HEK293 (cell line): ENCODE measurements at regions not wholly inside any gene's neighbourhood (a gene's known extent, or its start where the extent isn't known, plus 50 kb on each side); places are given as distances from the start of the nearest gene placed in this dataset.

Experiments
- CTCF ChIA-PET: fragments of 350-600 bp; formaldehyde crosslinking; extraction: SDS; loops from one replicate; lab custom pipeline; 2021; ENCODE audit warnings: antibody characterized with exemption; lab: Yijun Ruan, JAX
- POLR2A ChIA-PET: fragments of 300-600 bp; formaldehyde crosslinking; extraction: SDS; loops from one replicate; lab custom pipeline; 2020; ENCODE audit warnings: antibody characterized with exemption, inconsistent platforms; lab: Yijun Ruan, JAX
- H3K27ac ChIP-seq: fragments of 200-500 bp; sonication (Bioruptor generic); 2 replicates; pipeline ENCODE4 v1.5.1; 2014; ENCODE audit warnings: low read depth, low read length, control low read depth, inconsistent platforms; ENCODE audit errors: extremely low read depth
- H3K36me3 ChIP-seq, 2 experiments: fragments of 200-500 bp in 1 of 2; sonication (Bioruptor generic) in 1 of 2; 1 replicate in 1 of 2; 2 replicates in 1 of 2; pipeline ENCODE4 v1.5.1; 2014 to 2017; ENCODE audit warnings: inconsistent platforms in 2 of 2, low read length in 2 of 2; ENCODE audit not compliant: control insufficient read depth in 2 of 2, insufficient read depth in 1 of 2
- H3K4me1 ChIP-seq: fragments of 200-500 bp; sonication (Bioruptor generic); 2 replicates; pipeline ENCODE4 v1.5.1; 2014; ENCODE audit warnings: mild to moderate bottlenecking, low read length, inconsistent platforms; ENCODE audit not compliant: control insufficient read depth, insufficient read depth
- H3K4me3 ChIP-seq: 2 replicates; pipeline ENCODE4 v1.5.1; 2011; ENCODE audit warnings: low read depth, mild to moderate bottlenecking, control low read depth, low read length, moderate library complexity
- H3K9me3 ChIP-seq: fragments of 200-500 bp; sonication (Bioruptor generic); 2 replicates; pipeline ENCODE4 v1.5.1; 2014; ENCODE audit warnings: low read depth, low read length, inconsistent platforms; ENCODE audit not compliant: control insufficient read depth, insufficient read depth
- BCL11B ChIP-seq: fragments of 450-650 bp; formaldehyde crosslinking; IDR thresholded peaks from 2 replicates; pipeline ENCODE4 v1.5.1; 2016; ENCODE audit warnings: low read depth, missing biosample characterization, missing genetic modification characterization
- HOXC10 ChIP-seq: sonication (generic); formaldehyde crosslinking; IDR thresholded peaks from 2 replicates; pipeline ENCODE4 v1.8.1; 2023; ENCODE audit warnings: mild to moderate bottlenecking, missing genetic modification reagents
- SETDB1 ChIP-seq: IDR thresholded peaks from one replicate; pipeline ENCODE4 v1.6.1; 2017; ENCODE audit warnings: mild to moderate bottlenecking, low read length, moderate library complexity, mixed read lengths; ENCODE audit not compliant: insufficient read length
- ZNF10 ChIP-seq: fragments of 450-650 bp; formaldehyde crosslinking; IDR thresholded peaks from 2 replicates; pipeline ENCODE4 v1.5.1; 2017; ENCODE audit warnings: missing biosample characterization, missing genetic modification characterization
- ZNF132 ChIP-seq: fragments of 450-650 bp; formaldehyde crosslinking; IDR thresholded peaks from 2 replicates; pipeline ENCODE4 v1.5.1; 2017; ENCODE audit warnings: missing biosample characterization, missing genetic modification characterization, borderline replicate concordance
- ZNF146 ChIP-seq: fragments of 450-650 bp; formaldehyde crosslinking; IDR thresholded peaks from 2 replicates; pipeline ENCODE4 v1.5.1; 2016; ENCODE audit warnings: missing biosample characterization, missing genetic modification characterization
- ZNF239 ChIP-seq: fragments of 450-650 bp; formaldehyde crosslinking; IDR thresholded peaks from 2 replicates; pipeline ENCODE4 v1.5.1; 2016; ENCODE audit warnings: missing biosample characterization, missing genetic modification characterization
- ZNF341 ChIP-seq: fragments of 450-650 bp; formaldehyde crosslinking; IDR thresholded peaks from 2 replicates; pipeline ENCODE4; 2016; ENCODE audit warnings: low read depth, missing biosample characterization, missing genetic modification characterization
- ZNF350 ChIP-seq: fragments of 450-650 bp; formaldehyde crosslinking; IDR thresholded peaks from 2 replicates; pipeline ENCODE4 v1.5.0; 2017; ENCODE audit warnings: missing biosample characterization, mild to moderate bottlenecking, missing genetic modification characterization
- ZNF37A ChIP-seq: fragments of 450-650 bp; IDR thresholded peaks from 2 replicates; pipeline ENCODE4 v1.5.1; 2018; ENCODE audit warnings: missing biosample characterization, missing genetic modification characterization
- ZNF560 ChIP-seq: fragments of 450-650 bp; formaldehyde crosslinking; IDR thresholded peaks from 2 replicates; pipeline ENCODE4 v1.5.1; 2017; ENCODE audit warnings: missing biosample characterization, missing genetic modification characterization, borderline replicate concordance
- ZNF624 ChIP-seq: fragments of 450-650 bp; formaldehyde crosslinking; IDR thresholded peaks from 2 replicates; pipeline ENCODE4 v1.5.1; 2017; ENCODE audit warnings: missing biosample characterization, missing genetic modification characterization
- ZNF670 ChIP-seq: fragments of 450-650 bp; formaldehyde crosslinking; IDR thresholded peaks from 2 replicates; pipeline ENCODE4 v1.5.1; 2016; ENCODE audit warnings: missing biosample characterization, missing genetic modification characterization, low read depth
- ZNF747 ChIP-seq: fragments of 450-650 bp; formaldehyde crosslinking; IDR thresholded peaks from 2 replicates; pipeline ENCODE4 v1.5.1; 2016; ENCODE audit warnings: missing biosample characterization, missing genetic modification characterization
- ZNF776 ChIP-seq: fragments of 450-650 bp; formaldehyde crosslinking; IDR thresholded peaks from 2 replicates; pipeline ENCODE4 v1.5.0; 2017; ENCODE audit warnings: missing biosample characterization, missing genetic modification characterization, borderline replicate concordance
- ZSCAN30 ChIP-seq: fragments of 450-650 bp; IDR thresholded peaks from 2 replicates; pipeline ENCODE4 v1.5.1; 2018; ENCODE audit warnings: missing biosample characterization, mild to moderate bottlenecking, missing genetic modification characterization, moderate library complexity
- TF ChIP-seq, protein P1 (sequence below): fragments of 450-650 bp; formaldehyde crosslinking; IDR thresholded peaks from 2 replicates; pipeline ENCODE4 v1.5.1; 2017; ENCODE audit warnings: missing biosample characterization, mild to moderate bottlenecking, missing genetic modification characterization, moderate library complexity
- TF ChIP-seq, protein P2 (sequence below): fragments of 450-650 bp; formaldehyde crosslinking; IDR thresholded peaks from 2 replicates; pipeline ENCODE4 v1.5.1; 2017; ENCODE audit warnings: missing biosample characterization, missing genetic modification characterization
- TF ChIP-seq, protein P3 (sequence below): fragments of 450-650 bp; formaldehyde crosslinking; IDR thresholded peaks from 2 replicates; pipeline ENCODE4 v1.5.1; 2016; ENCODE audit warnings: missing biosample characterization, missing genetic modification characterization, borderline replicate concordance

DNA sequence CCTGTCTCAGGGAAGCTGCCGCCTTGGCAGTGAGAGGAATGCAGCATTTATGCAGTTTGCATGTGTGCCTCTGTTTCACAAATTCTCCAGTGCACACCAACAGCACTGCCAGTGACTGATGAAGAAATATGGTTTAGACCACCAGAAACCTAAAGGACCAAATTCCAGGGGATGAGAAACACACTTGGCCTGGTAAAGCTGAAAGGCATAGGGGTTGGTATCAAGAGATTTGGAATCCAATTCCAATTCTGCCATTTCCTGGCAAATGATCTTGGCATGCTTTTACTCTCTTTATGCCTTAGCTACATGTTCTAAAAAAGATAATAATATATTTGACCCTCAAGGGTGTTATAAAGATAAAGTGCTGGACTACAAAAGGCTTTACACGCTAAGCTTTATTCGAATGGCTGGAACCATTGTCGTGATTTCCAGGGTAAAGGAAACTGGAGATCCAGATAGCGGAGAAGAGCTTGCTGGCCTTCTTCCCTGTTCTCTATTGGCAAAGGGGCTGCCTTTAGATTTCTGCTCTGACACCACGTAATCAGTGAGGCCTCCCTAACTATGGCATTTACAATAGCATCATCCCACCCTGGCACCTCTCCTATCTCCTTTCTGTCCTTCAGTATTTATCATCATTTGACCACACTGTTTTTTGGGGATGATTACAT is 359.8 kb upstream of the ASIC2 start:
- Histone ChIP-seq H3K36me3 (no peaks in the 10 kb centered on the region), H3K4me1 (no peaks in the 10 kb centered on the region), H3K27ac (no peak overlapping the region), H3K9me3 (no peaks in the 10 kb centered on the region), H3K4me3 (no peak overlapping the region)
- TF ChIP-seq BCL11B (tag by site-specific recombination) = no peak
- TF ChIP-seq ZSCAN30 (tag by site-specific recombination) = no peak
- no peak for TF ChIP-seq ZNF776
- TF ChIP-seq, protein P1, sequence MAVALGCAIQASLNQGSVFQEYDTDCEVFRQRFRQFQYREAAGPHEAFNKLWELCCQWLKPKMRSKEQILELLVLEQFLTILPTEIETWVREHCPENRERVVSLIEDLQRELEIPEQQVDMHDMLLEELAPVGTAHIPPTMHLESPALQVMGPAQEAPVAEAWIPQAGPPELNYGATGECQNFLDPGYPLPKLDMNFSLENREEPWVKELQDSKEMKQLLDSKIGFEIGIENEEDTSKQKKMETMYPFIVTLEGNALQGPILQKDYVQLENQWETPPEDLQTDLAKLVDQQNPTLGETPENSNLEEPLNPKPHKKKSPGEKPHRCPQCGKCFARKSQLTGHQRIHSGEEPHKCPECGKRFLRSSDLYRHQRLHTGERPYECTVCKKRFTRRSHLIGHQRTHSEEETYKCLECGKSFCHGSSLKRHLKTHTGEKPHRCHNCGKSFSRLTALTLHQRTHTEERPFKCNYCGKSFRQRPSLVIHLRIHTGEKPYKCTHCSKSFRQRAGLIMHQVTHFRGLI (tag by site-specific recombination) = no peak
- TF ChIP-seq ZNF747 (tag by site-specific recombination) = no peak
- POLR2A ChIA-PET = no interaction called here
- CTCF ChIA-PET = interaction anchor here (0.7 to 1.6 kb wide), 5 partner anchors 11 to 31 kb away, joined by 3 to 7 read pairs (median 4); no protein-coding TSS in a partner anchor

DNA sequence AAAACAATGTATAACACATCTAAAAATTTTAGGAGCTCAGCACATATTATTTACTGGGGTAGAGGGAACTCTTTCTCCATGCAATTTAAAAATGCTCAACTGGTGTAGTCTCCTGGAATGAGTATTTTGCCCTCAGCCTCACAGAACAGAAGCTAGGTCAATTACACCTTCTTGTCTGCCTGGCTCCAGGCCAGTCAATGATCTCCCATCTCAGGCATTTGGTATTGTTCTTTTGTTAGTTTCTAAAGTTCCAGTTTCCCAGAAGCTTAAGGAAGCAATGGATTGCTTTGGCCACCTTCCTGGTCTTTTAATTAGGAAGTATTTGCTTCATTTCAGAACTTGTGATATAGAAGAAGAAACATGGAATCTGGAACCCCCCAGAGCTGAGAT is 360.3 kb upstream of the ASIC2 start:
- ChIA-PET POLR2A (no interaction called here), CTCF (interaction anchor here (0.6 to 1.5 kb wide), 4 partner anchors 20 to 361 kb away, joined by 3 to 7 read pairs (median 4); no protein-coding TSS in a partner anchor)
- no peak for TF ChIP-seq ZNF670 (tag by site-specific recombination)
- no peak for TF ChIP-seq ZNF341 (tag by site-specific recombination)
- TF ChIP-seq ZNF560 = no peak
- TF ChIP-seq, protein P2, sequence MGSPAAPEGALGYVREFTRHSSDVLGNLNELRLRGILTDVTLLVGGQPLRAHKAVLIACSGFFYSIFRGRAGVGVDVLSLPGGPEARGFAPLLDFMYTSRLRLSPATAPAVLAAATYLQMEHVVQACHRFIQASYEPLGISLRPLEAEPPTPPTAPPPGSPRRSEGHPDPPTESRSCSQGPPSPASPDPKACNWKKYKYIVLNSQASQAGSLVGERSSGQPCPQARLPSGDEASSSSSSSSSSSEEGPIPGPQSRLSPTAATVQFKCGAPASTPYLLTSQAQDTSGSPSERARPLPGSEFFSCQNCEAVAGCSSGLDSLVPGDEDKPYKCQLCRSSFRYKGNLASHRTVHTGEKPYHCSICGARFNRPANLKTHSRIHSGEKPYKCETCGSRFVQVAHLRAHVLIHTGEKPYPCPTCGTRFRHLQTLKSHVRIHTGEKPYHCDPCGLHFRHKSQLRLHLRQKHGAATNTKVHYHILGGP (tag by site-specific recombination) = no peak
- no peak for TF ChIP-seq ZNF10 (tag by site-specific recombination)
- TF ChIP-seq, protein P3, sequence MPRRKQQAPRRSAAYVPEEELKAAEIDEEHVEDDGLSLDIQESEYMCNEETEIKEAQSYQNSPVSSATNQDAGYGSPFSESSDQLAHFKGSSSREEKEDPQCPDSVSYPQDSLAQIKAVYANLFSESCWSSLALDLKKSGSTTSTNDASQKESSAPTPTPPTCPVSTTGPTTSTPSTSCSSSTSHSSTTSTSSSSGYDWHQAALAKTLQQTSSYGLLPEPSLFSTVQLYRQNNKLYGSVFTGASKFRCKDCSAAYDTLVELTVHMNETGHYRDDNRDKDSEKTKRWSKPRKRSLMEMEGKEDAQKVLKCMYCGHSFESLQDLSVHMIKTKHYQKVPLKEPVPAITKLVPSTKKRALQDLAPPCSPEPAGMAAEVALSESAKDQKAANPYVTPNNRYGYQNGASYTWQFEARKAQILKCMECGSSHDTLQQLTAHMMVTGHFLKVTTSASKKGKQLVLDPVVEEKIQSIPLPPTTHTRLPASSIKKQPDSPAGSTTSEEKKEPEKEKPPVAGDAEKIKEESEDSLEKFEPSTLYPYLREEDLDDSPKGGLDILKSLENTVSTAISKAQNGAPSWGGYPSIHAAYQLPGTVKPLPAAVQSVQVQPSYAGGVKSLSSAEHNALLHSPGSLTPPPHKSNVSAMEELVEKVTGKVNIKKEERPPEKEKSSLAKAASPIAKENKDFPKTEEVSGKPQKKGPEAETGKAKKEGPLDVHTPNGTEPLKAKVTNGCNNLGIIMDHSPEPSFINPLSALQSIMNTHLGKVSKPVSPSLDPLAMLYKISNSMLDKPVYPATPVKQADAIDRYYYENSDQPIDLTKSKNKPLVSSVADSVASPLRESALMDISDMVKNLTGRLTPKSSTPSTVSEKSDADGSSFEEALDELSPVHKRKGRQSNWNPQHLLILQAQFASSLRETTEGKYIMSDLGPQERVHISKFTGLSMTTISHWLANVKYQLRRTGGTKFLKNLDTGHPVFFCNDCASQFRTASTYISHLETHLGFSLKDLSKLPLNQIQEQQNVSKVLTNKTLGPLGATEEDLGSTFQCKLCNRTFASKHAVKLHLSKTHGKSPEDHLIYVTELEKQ = no peak
- TF ChIP-seq SETDB1 = no peak
- no peaks in the 10 kb centered on the region for H3K9me3 ChIP-seq
- no peak overlapping the region for H3K27ac ChIP-seq
- H3K36me3 ChIP-seq = no peaks in the 10 kb centered on the region
- H3K4me3 ChIP-seq = no peak overlapping the region
- H3K4me1 ChIP-seq = no peaks in the 10 kb centered on the region

DNA sequence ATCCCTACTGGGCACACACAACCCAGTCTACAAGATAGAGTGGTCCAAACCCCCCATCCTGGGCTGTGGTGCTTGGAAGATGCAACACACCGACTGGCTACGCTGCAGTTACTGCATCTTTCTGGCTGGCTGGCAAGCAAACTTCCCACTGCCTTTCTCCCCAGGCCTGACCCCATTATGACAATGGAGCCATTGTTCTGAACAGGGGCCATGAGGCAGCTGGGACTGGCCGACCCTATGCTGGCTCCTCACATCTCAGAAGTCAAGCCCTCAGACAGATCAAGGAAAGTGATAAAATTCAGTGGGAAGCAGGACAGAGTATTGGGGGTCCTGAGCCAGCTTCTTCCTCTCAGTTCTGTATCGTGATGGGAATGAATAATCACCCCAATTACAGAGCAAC is 364.1 kb upstream of the ASIC2 start:
- CTCF ChIA-PET = no interaction called here
- TF ChIP-seq ZNF146 (no peak), HOXC10 (CRISPR knock-in tag) (no peak), ZNF624 (tag by site-specific recombination) (no peak), ZNF239 (no peak), ZNF132 (tag by site-specific recombination) (no peak), ZNF37A (no peak), ZNF350 (no peak)
- POLR2A ChIA-PET = no interaction called here
- no peaks in the 10 kb centered on the region for H3K4me1 ChIP-seq
- no peaks in the 10 kb centered on the region for H3K36me3 ChIP-seq
- no peak overlapping the region for H3K4me3 ChIP-seq
- H3K27ac ChIP-seq = no peak overlapping the region
- H3K9me3 ChIP-seq = no peaks in the 10 kb centered on the region
